Neural progenitor cell (in vitro differentiated cells): ENCODE measurements at regions not wholly inside any gene's neighbourhood (a gene's known extent, or its start where the extent isn't known, plus 50 kb on each side); places are given as distances from the start of the nearest gene placed in this dataset.

ENCODE experiments used
- DNase-seq: peaks from one replicate; pipeline ENCODE4 v3.0.0-alpha.2; 2016; ENCODE audit warnings: low spot score
- H2AFZ ChIP-seq: fragments of 200-600 bp; sonication (generic); replicated peaks from 2 replicates; pipeline ENCODE4 v1.6.1; 2016; ENCODE audit warnings: antibody characterized with exemption
- H3F3A ChIP-seq: fragments of 200-600 bp; sonication (generic); 2 replicates; pipeline ENCODE4 v1.6.1; 2016; ENCODE audit warnings: antibody characterized with exemption, low read depth
- H3K27ac ChIP-seq: fragments of 200-600 bp; sonication (generic); 2 replicates; pipeline ENCODE4 v1.5.1; 2016; ENCODE audit warnings: mild to moderate bottlenecking
- H3K27me3 ChIP-seq: fragments of 200-600 bp; sonication (generic); 2 replicates; pipeline ENCODE4 v1.6.1; 2016; ENCODE audit warnings: mild to moderate bottlenecking, moderate library complexity
- H3K36me3 ChIP-seq: fragments of 200-600 bp; sonication (generic); 2 replicates; pipeline ENCODE4 v1.5.1; 2016
- H3K4me1 ChIP-seq: fragments of 200-600 bp; sonication (generic); 2 replicates; pipeline ENCODE4 v1.6.1; 2016; ENCODE audit warnings: mixed run types
- H3K4me2 ChIP-seq: fragments of 200-600 bp; sonication (generic); 2 replicates; pipeline ENCODE4 v1.6.1; 2016
- H3K4me3 ChIP-seq: fragments of 200-600 bp; sonication (generic); 2 replicates; pipeline ENCODE4 v1.5.1; 2016
- H3K79me2 ChIP-seq: fragments of 200-600 bp; sonication (generic); 2 replicates; pipeline ENCODE4 v1.6.1; 2016; ENCODE audit warnings: low read depth
- H3K9ac ChIP-seq: fragments of 200-600 bp; sonication (generic); 2 replicates; pipeline ENCODE4 v1.6.1; 2016
- H3K9me3 ChIP-seq: fragments of 200-600 bp; sonication (generic); 2 replicates; pipeline ENCODE4 v1.5.1; 2016; ENCODE audit warnings: low read depth
- H4K20me1 ChIP-seq: fragments of 200-600 bp; sonication (generic); 2 replicates; pipeline ENCODE4 v1.6.1; 2016; ENCODE audit warnings: low read depth
- H3K27ac Mint-ChIP-seq: 3 replicates; pipeline ENCODE4 v1.8.0; 2021; ENCODE audit warnings: mixed read lengths
- H3K27me3 Mint-ChIP-seq: 2 replicates; pipeline ENCODE4 v1.8.0; 2022; ENCODE audit warnings: low read depth, mild to moderate bottlenecking, inconsistent platforms, moderate library complexity, mixed read lengths; ENCODE audit not compliant: insufficient read depth
- H3K36me3 Mint-ChIP-seq: 3 replicates; pipeline ENCODE4 v1.8.0; 2021; ENCODE audit warnings: mixed read lengths
- H3K4me1 Mint-ChIP-seq: 3 replicates; pipeline ENCODE4 v1.8.0; 2021; ENCODE audit warnings: mixed read lengths
- H3K4me3 Mint-ChIP-seq: 3 replicates; pipeline ENCODE4 v1.8.0; 2021; ENCODE audit warnings: mild to moderate bottlenecking, moderate library complexity, mixed read lengths
- H3K9me3 Mint-ChIP-seq: 3 replicates; pipeline ENCODE4 v1.8.0; 2020; ENCODE audit warnings: mixed read lengths
- EZH2 ChIP-seq: fragments of 200-600 bp; sonication (generic); IDR thresholded peaks from 2 replicates; pipeline ENCODE4 v1.6.1; 2017; ENCODE audit warnings: antibody characterized with exemption, mild to moderate bottlenecking, moderate library complexity
- EZH2phosphoT487 ChIP-seq: fragments of 200-600 bp; sonication (generic); IDR thresholded peaks from 2 replicates; pipeline ENCODE4 v1.6.1; 2017; ENCODE audit warnings: antibody characterized with exemption
- TF ChIP-seq, protein P1 (sequence below): fragments of 200-600 bp; sonication (generic); IDR thresholded peaks from 2 replicates; pipeline ENCODE4 v1.5.1; 2017; ENCODE audit warnings: antibody characterized with exemption, mild to moderate bottlenecking

DNA sequence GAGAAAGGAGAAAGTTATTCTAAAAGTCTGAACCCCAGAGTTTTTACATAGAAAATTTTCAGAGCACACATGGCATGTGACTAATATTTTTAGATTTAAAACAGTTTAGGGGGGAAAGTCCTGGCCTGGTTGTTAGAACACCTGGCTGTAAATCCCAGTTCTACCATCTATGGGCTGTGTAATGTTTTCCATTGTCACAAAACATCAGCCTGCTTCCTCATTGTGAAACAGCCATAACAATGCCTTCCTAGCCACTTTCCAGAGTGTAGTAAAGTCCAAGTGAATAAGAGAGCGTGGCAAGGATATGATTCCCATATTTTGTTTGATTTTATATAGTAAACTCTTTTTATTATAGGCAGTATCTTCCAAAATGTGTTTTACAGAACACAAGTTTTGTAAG lies 310.0 kb upstream of the DCN start:
- Mint-ChIP-seq H3K27me3 (no peaks in the 10 kb centered on the region), H3K36me3 (no peaks in the 10 kb centered on the region), H3K4me1 (no peaks in the 10 kb centered on the region), H3K9me3 (no peaks in the 10 kb centered on the region), H3K27ac (no peak overlapping the region), H3K4me3 (no peak overlapping the region)
- H4K20me1 ChIP-seq: no peaks in the 10 kb centered on the region
- H3K27ac ChIP-seq: no peak overlapping the region
- H3K4me1 ChIP-seq: no peaks in the 10 kb centered on the region
- no peak overlapping the region for H3K9ac ChIP-seq
- no peaks in the 10 kb centered on the region for H3F3A ChIP-seq
- no peaks in the 10 kb centered on the region for H3K27me3 ChIP-seq
- H3K4me3 ChIP-seq: no peak overlapping the region
- DNase-seq: no peak
- H3K79me2 ChIP-seq: no peaks in the 10 kb centered on the region
- TF ChIP-seq EZH2phosphoT487 (no peak), EZH2 (no peak)
- TF ChIP-seq, protein P1, sequence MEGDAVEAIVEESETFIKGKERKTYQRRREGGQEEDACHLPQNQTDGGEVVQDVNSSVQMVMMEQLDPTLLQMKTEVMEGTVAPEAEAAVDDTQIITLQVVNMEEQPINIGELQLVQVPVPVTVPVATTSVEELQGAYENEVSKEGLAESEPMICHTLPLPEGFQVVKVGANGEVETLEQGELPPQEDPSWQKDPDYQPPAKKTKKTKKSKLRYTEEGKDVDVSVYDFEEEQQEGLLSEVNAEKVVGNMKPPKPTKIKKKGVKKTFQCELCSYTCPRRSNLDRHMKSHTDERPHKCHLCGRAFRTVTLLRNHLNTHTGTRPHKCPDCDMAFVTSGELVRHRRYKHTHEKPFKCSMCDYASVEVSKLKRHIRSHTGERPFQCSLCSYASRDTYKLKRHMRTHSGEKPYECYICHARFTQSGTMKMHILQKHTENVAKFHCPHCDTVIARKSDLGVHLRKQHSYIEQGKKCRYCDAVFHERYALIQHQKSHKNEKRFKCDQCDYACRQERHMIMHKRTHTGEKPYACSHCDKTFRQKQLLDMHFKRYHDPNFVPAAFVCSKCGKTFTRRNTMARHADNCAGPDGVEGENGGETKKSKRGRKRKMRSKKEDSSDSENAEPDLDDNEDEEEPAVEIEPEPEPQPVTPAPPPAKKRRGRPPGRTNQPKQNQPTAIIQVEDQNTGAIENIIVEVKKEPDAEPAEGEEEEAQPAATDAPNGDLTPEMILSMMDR: no peak
- H3K36me3 ChIP-seq: no peaks in the 10 kb centered on the region
- H3K4me2 ChIP-seq: no peak overlapping the region
- no peak overlapping the region for H2AFZ ChIP-seq
- H3K9me3 ChIP-seq: no peaks in the 10 kb centered on the region

DNA sequence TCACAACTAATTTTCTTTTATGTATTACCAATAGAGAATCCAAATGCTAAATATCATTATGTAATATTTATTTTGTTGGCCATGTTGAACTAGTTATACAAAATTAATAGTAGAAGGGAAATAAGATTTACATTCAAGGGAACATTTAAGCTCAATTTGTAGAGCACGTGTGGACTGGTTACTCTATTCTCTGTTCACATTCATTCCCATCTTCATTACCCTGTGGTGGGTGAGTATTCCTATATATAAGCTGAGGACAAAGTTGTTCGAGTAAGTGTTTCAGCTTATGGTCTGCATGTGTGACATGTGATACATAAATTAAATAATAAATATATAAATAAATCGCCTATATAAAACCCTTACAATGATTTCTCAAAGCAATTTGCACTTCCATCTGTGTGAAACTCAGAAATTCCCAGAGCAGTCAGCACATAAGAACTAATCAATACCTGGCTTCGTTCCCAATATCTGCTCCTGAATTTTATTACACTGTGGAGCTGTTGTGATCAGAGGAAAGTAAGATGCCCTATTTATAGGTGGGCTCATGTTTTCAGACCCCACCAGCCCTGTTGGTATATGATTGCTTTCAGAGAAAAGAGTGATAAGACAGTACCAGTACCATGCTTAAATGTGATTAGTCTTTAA lies 308.2 kb upstream of the DCN start:
- H3K4me3 Mint-ChIP-seq: no peak overlapping the region
- no peaks in the 10 kb centered on the region for H3F3A ChIP-seq
- DNase-seq: no peak
- no peak overlapping the region for H2AFZ ChIP-seq
- no peak overlapping the region for H3K4me2 ChIP-seq
- no peaks in the 10 kb centered on the region for H3K36me3 ChIP-seq
- no peaks in the 10 kb centered on the region for H3K79me2 ChIP-seq
- no peaks in the 10 kb centered on the region for H3K27me3 ChIP-seq
- no peaks in the 10 kb centered on the region for H4K20me1 ChIP-seq
- no peak overlapping the region for H3K27ac ChIP-seq
- no peaks in the 10 kb centered on the region for H3K4me1 Mint-ChIP-seq
- H3K9me3 ChIP-seq: no peaks in the 10 kb centered on the region
- TF ChIP-seq EZH2: no peak
- H3K27ac Mint-ChIP-seq: no peak overlapping the region
- H3K4me3 ChIP-seq: no peak overlapping the region
- H3K9ac ChIP-seq: no peak overlapping the region
- H3K9me3 Mint-ChIP-seq: no peaks in the 10 kb centered on the region
- no peaks in the 10 kb centered on the region for H3K27me3 Mint-ChIP-seq
- no peaks in the 10 kb centered on the region for H3K36me3 Mint-ChIP-seq
- H3K4me1 ChIP-seq: no peaks in the 10 kb centered on the region

DNA sequence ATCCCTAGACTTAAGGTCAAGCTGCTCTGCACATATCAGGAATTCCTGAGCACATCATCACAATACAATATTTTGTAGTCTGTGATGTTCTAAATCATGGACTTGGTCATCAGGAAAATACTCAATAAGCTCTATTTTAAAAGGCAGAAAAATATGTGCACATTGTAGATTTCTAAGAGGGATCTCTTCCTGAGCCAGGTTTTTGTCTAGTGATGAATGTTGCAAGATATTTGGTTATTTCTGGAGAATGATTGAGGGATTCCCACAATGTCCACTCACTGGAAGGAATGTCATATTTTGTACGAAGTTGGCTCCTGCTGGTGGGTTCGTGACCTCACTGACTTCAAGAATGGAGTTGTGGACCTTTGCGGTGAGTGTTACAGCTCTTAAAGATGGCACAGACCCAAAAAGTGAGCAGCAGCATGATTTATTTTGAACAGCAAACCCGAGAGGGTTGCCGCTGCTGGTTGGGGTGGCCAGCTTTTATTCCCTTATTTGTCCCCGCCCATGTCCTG lies 300.9 kb upstream of the DCN start:
- no peaks in the 10 kb centered on the region for H3K79me2 ChIP-seq
- no peaks in the 10 kb centered on the region for H3K27me3 ChIP-seq
- H3K4me1 Mint-ChIP-seq: no peaks in the 10 kb centered on the region
- no peak overlapping the region for H3K27ac ChIP-seq
- no peaks in the 10 kb centered on the region for H4K20me1 ChIP-seq
- no peaks in the 10 kb centered on the region for H3F3A ChIP-seq
- H3K9me3 Mint-ChIP-seq: no peaks in the 10 kb centered on the region
- H2AFZ ChIP-seq: no peak overlapping the region
- H3K9me3 ChIP-seq: no peaks in the 10 kb centered on the region
- DNase-seq: no peak
- H3K9ac ChIP-seq: no peak overlapping the region
- no peaks in the 10 kb centered on the region for H3K36me3 Mint-ChIP-seq
- H3K36me3 ChIP-seq: no peaks in the 10 kb centered on the region
- H3K27me3 Mint-ChIP-seq: no peaks in the 10 kb centered on the region
- no peak overlapping the region for H3K4me3 ChIP-seq
- H3K4me2 ChIP-seq: no peak overlapping the region
- H3K27ac Mint-ChIP-seq: no peak overlapping the region
- TF ChIP-seq EZH2phosphoT487 (no peak), EZH2 (no peak)
- H3K4me1 ChIP-seq: no peaks in the 10 kb centered on the region
- H3K4me3 Mint-ChIP-seq: no peak overlapping the region

DNA sequence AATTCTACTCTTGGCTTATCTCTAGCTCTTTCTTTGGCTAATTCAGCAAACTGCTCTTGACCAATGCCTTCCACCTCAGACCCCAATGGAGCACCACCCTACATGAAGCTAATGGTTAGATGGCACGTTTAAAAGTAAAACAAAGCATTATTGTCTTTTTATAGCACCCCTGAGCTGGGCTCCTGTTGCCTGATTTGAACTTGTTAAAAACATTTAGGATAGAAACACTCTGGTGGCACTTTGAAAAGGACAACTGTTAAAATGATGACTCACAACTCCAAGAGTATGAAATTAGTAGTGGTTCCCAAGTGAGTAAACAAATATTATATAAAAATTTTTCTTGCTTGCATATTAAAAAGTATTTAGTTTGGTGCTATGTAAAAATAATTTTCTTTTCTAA lies 299.6 kb upstream of the DCN start:
- Mint-ChIP-seq H3K27me3 (no peaks in the 10 kb centered on the region), H3K9me3 (no peaks in the 10 kb centered on the region), H3K27ac (no peak overlapping the region), H3K36me3 (no peaks in the 10 kb centered on the region), H3K4me1 (no peaks in the 10 kb centered on the region), H3K4me3 (no peak overlapping the region)
- no peaks in the 10 kb centered on the region for H3F3A ChIP-seq
- H2AFZ ChIP-seq: no peak overlapping the region
- no peaks in the 10 kb centered on the region for H3K36me3 ChIP-seq
- no peak overlapping the region for H3K4me3 ChIP-seq
- DNase-seq: no peak
- H4K20me1 ChIP-seq: no peaks in the 10 kb centered on the region
- TF ChIP-seq EZH2 (no peak), EZH2phosphoT487 (no peak)
- TF ChIP-seq, protein P1: no peak
- H3K27ac ChIP-seq: no peak overlapping the region
- no peaks in the 10 kb centered on the region for H3K4me1 ChIP-seq
- H3K9me3 ChIP-seq: no peaks in the 10 kb centered on the region
- H3K27me3 ChIP-seq: no peaks in the 10 kb centered on the region
- H3K4me2 ChIP-seq: no peak overlapping the region
- H3K9ac ChIP-seq: no peak overlapping the region
- no peaks in the 10 kb centered on the region for H3K79me2 ChIP-seq
